ENCODE measurements at regions not wholly inside any gene's neighbourhood (a gene's known extent, or its start where the extent isn't known, plus 50 kb on each side); places are given as distances from the start of the nearest gene placed in this dataset.

DNA sequence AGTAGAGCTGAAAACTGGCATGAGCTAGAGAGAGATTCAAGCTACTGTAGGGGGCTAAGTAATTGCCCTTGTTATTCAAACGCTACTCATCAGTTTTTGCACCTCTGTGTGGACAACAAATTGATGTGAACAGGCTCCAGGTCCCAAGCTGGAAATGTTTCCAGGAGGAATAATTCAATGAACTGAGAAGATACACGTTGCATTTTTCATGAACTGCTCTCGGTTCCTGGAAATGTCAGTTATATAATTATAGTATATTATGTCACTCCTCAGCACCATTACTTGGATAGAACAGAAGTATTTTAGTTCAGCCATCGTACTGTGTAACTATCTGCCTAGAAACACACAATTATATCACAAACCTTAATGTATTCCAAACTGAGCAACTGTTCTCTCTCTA, 65.9 kb upstream of the A1CF start:
- no peak for ATAC-seq
- Histone ChIP-seq H3K4me3 (no peak overlapping the region), H4K20me1 (replicated peaks; ENCODE audit: insufficient read depth) (no peaks in the 10 kb centered on the region), H3K4me1 (ENCODE audit: insufficient read depth) (no peaks in the 10 kb centered on the region), H3K4me2 (no peak overlapping the region), H3K27me3 (ENCODE audit: insufficient read depth) (no peaks in the 10 kb centered on the region), H3K27ac (ENCODE audit: low read depth) (no peak overlapping the region), H3K36me3 (ENCODE audit: insufficient read depth) (no peaks in the 10 kb centered on the region), H3K79me2 (replicated peaks; ENCODE audit: insufficient read depth) (no peaks in the 10 kb centered on the region), H3F3A (replicated peaks; ENCODE audit: low read depth) (no peaks in the 10 kb centered on the region), H2AFZ (no peak overlapping the region), H3K9me2 (ENCODE audit: insufficient read depth) (no peaks in the 10 kb centered on the region)
- H3K9me3 Mint-ChIP-seq = no peaks in the 10 kb centered on the region
- no peak overlapping the region for H3K27ac Mint-ChIP-seq
- peaks cover 6% of the 10 kb centered on the region; the same call in 1 of the 3 replicates for H3K4me1 Mint-ChIP-seq
- H3K36me3 Mint-ChIP-seq (ENCODE audit: low read depth) = no peaks in the 10 kb centered on the region
- TF ChIP-seq, protein P1, sequence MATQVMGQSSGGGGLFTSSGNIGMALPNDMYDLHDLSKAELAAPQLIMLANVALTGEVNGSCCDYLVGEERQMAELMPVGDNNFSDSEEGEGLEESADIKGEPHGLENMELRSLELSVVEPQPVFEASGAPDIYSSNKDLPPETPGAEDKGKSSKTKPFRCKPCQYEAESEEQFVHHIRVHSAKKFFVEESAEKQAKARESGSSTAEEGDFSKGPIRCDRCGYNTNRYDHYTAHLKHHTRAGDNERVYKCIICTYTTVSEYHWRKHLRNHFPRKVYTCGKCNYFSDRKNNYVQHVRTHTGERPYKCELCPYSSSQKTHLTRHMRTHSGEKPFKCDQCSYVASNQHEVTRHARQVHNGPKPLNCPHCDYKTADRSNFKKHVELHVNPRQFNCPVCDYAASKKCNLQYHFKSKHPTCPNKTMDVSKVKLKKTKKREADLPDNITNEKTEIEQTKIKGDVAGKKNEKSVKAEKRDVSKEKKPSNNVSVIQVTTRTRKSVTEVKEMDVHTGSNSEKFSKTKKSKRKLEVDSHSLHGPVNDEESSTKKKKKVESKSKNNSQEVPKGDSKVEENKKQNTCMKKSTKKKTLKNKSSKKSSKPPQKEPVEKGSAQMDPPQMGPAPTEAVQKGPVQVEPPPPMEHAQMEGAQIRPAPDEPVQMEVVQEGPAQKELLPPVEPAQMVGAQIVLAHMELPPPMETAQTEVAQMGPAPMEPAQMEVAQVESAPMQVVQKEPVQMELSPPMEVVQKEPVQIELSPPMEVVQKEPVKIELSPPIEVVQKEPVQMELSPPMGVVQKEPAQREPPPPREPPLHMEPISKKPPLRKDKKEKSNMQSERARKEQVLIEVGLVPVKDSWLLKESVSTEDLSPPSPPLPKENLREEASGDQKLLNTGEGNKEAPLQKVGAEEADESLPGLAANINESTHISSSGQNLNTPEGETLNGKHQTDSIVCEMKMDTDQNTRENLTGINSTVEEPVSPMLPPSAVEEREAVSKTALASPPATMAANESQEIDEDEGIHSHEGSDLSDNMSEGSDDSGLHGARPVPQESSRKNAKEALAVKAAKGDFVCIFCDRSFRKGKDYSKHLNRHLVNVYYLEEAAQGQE (IDR thresholded peaks at IDR 0.05; ENCODE audit: unreplicated experiment) = no peak
- TF ChIP-seq CREB1 (CRISPR knock-in tag; IDR thresholded peaks at IDR 0.05; ENCODE audit: low read depth) (no peak), CTCF (conservative IDR thresholded peaks at IDR 0.05; ENCODE audit: low read depth in 2 of 2) (no peak), ZNF331 (CRISPR knock-in tag; IDR thresholded peaks at IDR 0.05; ENCODE audit: low read depth) (no peak), POLR2AphosphoS5 (IDR thresholded peaks at IDR 0.05; ENCODE audit: low read depth) (no peak), EZH2phosphoT487 (IDR thresholded peaks at IDR 0.05; ENCODE audit: unreplicated experiment) (no peak), NANOG (IDR thresholded peaks at IDR 0.05; ENCODE audit: borderline replicate concordance) (no peak), JUNB (IDR thresholded peaks at IDR 0.05; ENCODE audit: unreplicated experiment) (no peak), ZNF114 (CRISPR knock-in tag; IDR thresholded peaks at IDR 0.05) (no peak), ETS1 (IDR thresholded peaks at IDR 0.05) (no peak), STAT1 (IDR thresholded peaks at IDR 0.05; ENCODE audit: unreplicated experiment) (no peak), EZH2 (IDR thresholded peaks at IDR 0.05; ENCODE audit: low read depth, unreplicated experiment) (no peak)
- TF ChIP-seq, protein P2, sequence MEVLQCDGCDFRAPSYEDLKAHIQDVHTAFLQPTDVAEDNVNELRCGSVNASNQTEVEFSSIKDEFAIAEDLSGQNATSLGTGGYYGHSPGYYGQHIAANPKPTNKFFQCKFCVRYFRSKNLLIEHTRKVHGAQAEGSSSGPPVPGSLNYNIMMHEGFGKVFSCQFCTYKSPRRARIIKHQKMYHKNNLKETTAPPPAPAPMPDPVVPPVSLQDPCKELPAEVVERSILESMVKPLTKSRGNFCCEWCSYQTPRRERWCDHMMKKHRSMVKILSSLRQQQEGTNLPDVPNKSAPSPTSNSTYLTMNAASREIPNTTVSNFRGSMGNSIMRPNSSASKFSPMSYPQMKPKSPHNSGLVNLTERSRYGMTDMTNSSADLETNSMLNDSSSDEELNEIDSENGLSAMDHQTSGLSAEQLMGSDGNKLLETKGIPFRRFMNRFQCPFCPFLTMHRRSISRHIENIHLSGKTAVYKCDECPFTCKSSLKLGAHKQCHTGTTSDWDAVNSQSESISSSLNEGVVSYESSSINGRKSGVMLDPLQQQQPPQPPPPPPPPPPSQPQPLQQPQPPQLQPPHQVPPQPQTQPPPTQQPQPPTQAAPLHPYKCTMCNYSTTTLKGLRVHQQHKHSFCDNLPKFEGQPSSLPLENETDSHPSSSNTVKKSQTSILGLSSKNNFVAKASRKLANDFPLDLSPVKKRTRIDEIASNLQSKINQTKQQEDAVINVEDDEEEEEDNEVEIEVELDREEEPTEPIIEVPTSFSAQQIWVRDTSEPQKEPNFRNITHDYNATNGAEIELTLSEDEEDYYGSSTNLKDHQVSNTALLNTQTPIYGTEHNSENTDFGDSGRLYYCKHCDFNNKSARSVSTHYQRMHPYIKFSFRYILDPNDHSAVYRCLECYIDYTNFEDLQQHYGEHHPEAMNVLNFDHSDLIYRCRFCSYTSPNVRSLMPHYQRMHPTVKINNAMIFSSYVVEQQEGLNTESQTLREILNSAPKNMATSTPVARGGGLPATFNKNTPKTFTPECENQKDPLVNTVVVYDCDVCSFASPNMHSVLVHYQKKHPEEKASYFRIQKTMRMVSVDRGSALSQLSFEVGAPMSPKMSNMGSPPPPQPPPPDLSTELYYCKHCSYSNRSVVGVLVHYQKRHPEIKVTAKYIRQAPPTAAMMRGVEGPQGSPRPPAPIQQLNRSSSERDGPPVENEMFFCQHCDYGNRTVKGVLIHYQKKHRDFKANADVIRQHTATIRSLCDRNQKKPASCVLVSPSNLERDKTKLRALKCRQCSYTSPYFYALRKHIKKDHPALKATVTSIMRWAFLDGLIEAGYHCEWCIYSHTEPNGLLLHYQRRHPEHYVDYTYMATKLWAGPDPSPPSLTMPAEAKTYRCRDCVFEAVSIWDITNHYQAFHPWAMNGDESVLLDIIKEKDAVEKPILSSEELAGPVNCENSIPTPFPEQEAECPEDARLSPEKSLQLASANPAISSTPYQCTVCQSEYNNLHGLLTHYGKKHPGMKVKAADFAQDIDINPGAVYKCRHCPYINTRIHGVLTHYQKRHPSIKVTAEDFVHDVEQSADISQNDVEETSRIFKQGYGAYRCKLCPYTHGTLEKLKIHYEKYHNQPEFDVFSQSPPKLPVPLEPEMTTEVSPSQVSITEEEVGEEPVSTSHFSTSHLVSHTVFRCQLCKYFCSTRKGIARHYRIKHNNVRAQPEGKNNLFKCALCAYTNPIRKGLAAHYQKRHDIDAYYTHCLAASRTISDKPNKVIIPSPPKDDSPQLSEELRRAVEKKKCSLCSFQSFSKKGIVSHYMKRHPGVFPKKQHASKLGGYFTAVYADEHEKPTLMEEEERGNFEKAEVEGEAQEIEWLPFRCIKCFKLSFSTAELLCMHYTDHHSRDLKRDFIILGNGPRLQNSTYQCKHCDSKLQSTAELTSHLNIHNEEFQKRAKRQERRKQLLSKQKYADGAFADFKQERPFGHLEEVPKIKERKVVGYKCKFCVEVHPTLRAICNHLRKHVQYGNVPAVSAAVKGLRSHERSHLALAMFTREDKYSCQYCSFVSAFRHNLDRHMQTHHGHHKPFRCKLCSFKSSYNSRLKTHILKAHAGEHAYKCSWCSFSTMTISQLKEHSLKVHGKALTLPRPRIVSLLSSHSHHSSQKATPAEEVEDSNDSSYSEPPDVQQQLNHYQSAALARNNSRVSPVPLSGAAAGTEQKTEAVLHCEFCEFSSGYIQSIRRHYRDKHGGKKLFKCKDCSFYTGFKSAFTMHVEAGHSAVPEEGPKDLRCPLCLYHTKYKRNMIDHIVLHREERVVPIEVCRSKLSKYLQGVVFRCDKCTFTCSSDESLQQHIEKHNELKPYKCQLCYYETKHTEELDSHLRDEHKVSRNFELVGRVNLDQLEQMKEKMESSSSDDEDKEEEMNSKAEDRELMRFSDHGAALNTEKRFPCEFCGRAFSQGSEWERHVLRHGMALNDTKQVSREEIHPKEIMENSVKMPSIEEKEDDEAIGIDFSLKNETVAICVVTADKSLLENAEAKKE (CRISPR knock-in tag; IDR thresholded peaks at IDR 0.05) = no peak
- H3K27me3 Mint-ChIP-seq (ENCODE audit: insufficient read depth, low read depth, poor library complexity) = no peaks in the 10 kb centered on the region
- DNase-seq (ENCODE audit: low spot score) = no peak
- no peak overlapping the region for H3K4me3 Mint-ChIP-seq

All from GM23338 (cell line).